Hepatocyte (in vitro differentiated cells): ENCODE measurements at regions not wholly inside any gene's neighbourhood (a gene's known extent, or its start where the extent isn't known, plus 50 kb on each side); places are given as distances from the start of the nearest gene placed in this dataset.

Experiments used
- DNase-seq: peaks from one replicate; pipeline ENCODE4 v3.0.0-alpha.2; 2016; ENCODE audit warnings: low spot score
- H2AFZ ChIP-seq: fragments of 200-600 bp; sonication (generic); 2 replicates; pipeline ENCODE4 v1.6.0; 2016; ENCODE audit warnings: antibody characterized with exemption, mild to moderate bottlenecking
- H3K27ac ChIP-seq: fragments of 200-600 bp; sonication (generic); 2 replicates; pipeline ENCODE4 v1.5.1; 2016; ENCODE audit warnings: mild to moderate bottlenecking
- H3K27me3 ChIP-seq: fragments of 200-600 bp; sonication (generic); 2 replicates; pipeline ENCODE4 v1.6.1; 2016
- H3K36me3 ChIP-seq: fragments of 200-600 bp; sonication (generic); replicated peaks from 2 replicates; pipeline ENCODE4 v1.5.1; 2016; ENCODE audit warnings: low read depth; ENCODE audit not compliant: insufficient read depth
- H3K4me1 ChIP-seq: fragments of 200-600 bp; sonication (generic); 2 replicates; pipeline ENCODE4 v1.5.1; 2016; ENCODE audit warnings: mild to moderate bottlenecking, moderate library complexity; ENCODE audit not compliant: insufficient read depth
- H3K4me2 ChIP-seq: fragments of 200-600 bp; sonication (generic); 2 replicates; pipeline ENCODE4 v1.6.0; 2016
- H3K4me3 ChIP-seq: fragments of 200-600 bp; sonication (generic); 2 replicates; pipeline ENCODE4 v1.5.1; 2016; ENCODE audit warnings: mild to moderate bottlenecking
- H3K79me2 ChIP-seq: fragments of 200-600 bp; sonication (generic); 2 replicates; pipeline ENCODE4 v1.6.0; 2017; ENCODE audit warnings: mild to moderate bottlenecking
- H3K9me2 ChIP-seq: fragments of 200-600 bp; sonication (generic); replicated peaks from 2 replicates; pipeline ENCODE4 v1.6.0; 2017; ENCODE audit warnings: mild to moderate bottlenecking; ENCODE audit not compliant: insufficient read depth
- H3K9me3 ChIP-seq: fragments of 200-600 bp; sonication (generic); 2 replicates; pipeline ENCODE4 v1.5.1; 2016; ENCODE audit warnings: low read depth, mild to moderate bottlenecking
- H4K20me1 ChIP-seq: fragments of 200-600 bp; sonication (generic); 2 replicates; pipeline ENCODE4 v1.6.0; 2016; ENCODE audit warnings: mild to moderate bottlenecking; ENCODE audit not compliant: insufficient read depth, poor library complexity, severe bottlenecking
- EZH2 ChIP-seq: fragments of 200-600 bp; sonication (generic); IDR thresholded peaks from 2 replicates; pipeline ENCODE4 v1.6.1; 2016; ENCODE audit warnings: antibody characterized with exemption, mild to moderate bottlenecking, borderline replicate concordance
- EZH2phosphoT487 ChIP-seq: fragments of 200-600 bp; sonication (generic); IDR thresholded peaks from one replicate; pipeline ENCODE4 v1.6.1; 2018; ENCODE audit warnings: antibody characterized with exemption, mild to moderate bottlenecking, low read depth, moderate library complexity; ENCODE audit not compliant: unreplicated experiment, severe bottlenecking
- WGBS: methylation state at CpG from one replicate; pipeline ENCODE4 v1.1.6; 2016; ENCODE audit warnings: low lambda C conversion rate; ENCODE audit errors: missing lambda C conversion rate; 5-methylcytosine and 5-hydroxymethylcytosine counted together
- TF ChIP-seq, protein P1 (sequence below): fragments of 200-600 bp; sonication (generic); IDR thresholded peaks from 2 replicates; pipeline ENCODE4 v1.5.1; 2016; ENCODE audit warnings: antibody characterized with exemption, mild to moderate bottlenecking; ENCODE audit not compliant: poor library complexity

DNA sequence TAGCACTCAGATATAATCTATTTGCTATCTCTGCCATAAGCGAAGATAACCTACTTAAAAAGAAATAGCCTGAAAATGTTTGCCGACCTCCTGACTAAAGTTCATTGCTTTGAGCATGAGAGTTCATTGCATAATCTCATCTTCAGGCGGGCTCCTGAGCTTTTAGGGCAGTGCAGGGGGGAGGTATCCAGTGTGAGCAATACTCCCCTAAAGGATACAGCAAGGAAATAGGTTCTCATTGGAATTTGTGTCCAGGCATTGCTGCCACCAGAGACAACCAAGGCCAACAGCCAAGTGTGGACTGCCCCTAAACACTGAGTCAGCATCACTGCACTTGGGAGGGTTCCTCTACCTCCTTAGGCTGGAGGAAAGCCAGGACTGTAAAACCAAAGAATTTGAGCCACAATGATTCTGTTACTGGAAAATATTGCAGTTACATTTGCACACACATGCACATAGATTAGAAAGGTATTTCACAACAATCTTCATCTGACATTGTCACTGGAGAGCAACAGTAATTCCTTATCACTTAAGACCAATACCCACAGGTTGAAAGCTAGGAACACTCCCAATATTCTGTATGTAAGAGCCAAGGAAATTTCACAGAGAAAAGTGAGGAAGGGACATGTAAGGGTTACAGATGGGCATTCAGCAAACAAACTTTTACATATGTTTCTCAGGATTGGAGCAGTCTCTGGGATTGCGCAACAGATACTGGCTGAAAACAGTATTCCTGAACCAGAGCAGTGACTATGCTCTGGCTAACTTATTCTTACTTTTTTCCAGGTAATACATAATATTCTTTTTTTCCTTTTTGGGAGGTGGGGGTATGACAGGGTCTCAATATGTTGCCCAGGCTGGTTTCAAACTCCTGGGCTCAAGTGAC lies 98.6 kb upstream of the TLE1 start:
- 67% methylated on average over 4 of the region's 4 CpGs for WGBS
- no peaks in the 10 kb centered on the region for H4K20me1 ChIP-seq
- peak overlapping the region; percentile 62 for H3K27ac ChIP-seq
- no peaks in the 10 kb centered on the region for H3K36me3 ChIP-seq
- no peaks in the 10 kb centered on the region for H3K27me3 ChIP-seq
- no peaks in the 10 kb centered on the region for H3K9me3 ChIP-seq
- no peaks in the 10 kb centered on the region for H3K9me2 ChIP-seq
- H3K79me2 ChIP-seq: no peaks in the 10 kb centered on the region
- H3K4me2 ChIP-seq: peak overlapping the region; percentile 21
- peak; percentile 78 for DNase-seq
- no peak overlapping the region for H2AFZ ChIP-seq
- no peak overlapping the region for H3K4me3 ChIP-seq
- TF ChIP-seq, protein P1, sequence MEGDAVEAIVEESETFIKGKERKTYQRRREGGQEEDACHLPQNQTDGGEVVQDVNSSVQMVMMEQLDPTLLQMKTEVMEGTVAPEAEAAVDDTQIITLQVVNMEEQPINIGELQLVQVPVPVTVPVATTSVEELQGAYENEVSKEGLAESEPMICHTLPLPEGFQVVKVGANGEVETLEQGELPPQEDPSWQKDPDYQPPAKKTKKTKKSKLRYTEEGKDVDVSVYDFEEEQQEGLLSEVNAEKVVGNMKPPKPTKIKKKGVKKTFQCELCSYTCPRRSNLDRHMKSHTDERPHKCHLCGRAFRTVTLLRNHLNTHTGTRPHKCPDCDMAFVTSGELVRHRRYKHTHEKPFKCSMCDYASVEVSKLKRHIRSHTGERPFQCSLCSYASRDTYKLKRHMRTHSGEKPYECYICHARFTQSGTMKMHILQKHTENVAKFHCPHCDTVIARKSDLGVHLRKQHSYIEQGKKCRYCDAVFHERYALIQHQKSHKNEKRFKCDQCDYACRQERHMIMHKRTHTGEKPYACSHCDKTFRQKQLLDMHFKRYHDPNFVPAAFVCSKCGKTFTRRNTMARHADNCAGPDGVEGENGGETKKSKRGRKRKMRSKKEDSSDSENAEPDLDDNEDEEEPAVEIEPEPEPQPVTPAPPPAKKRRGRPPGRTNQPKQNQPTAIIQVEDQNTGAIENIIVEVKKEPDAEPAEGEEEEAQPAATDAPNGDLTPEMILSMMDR: no peak
- TF ChIP-seq EZH2phosphoT487 (no peak), EZH2 (no peak)
- H3K4me1 ChIP-seq: peaks cover 24% of the 10 kb centered on the region

DNA sequence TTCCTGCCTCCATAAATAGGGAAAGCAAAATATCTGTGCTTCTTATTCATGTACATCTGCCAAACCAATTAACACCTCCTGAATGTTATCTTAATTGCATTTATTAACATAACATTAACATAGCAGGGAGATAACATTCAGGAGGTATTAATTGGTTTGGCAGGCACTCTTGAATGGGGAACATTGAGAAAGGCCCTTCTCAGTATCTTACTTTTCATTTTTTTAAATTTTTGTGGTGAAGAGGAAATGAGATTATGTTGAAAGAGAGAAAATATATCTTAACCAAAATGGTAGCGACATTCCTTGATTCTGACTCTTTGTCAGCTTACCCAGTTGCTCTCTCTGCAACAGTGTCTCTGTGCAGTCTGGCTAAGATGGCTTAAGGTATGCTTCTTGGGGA lies 100.4 kb upstream of the TLE1 start:
- no peak overlapping the region for H2AFZ ChIP-seq
- H4K20me1 ChIP-seq: no peaks in the 10 kb centered on the region
- peaks cover 24% of the 10 kb centered on the region for H3K4me1 ChIP-seq
- no peaks in the 10 kb centered on the region for H3K27me3 ChIP-seq
- H3K4me3 ChIP-seq: no peak overlapping the region
- no peak for TF ChIP-seq EZH2phosphoT487
- TF ChIP-seq EZH2: no peak
- TF ChIP-seq, protein P1: no peak
- H3K9me3 ChIP-seq: no peaks in the 10 kb centered on the region
- WGBS: 100% methylated on average over 1 of the region's 1 CpG
- no peaks in the 10 kb centered on the region for H3K9me2 ChIP-seq
- no peaks in the 10 kb centered on the region for H3K36me3 ChIP-seq
- no peak for DNase-seq
- no peak overlapping the region for H3K4me2 ChIP-seq
- no peak overlapping the region for H3K27ac ChIP-seq
- H3K79me2 ChIP-seq: no peaks in the 10 kb centered on the region

DNA sequence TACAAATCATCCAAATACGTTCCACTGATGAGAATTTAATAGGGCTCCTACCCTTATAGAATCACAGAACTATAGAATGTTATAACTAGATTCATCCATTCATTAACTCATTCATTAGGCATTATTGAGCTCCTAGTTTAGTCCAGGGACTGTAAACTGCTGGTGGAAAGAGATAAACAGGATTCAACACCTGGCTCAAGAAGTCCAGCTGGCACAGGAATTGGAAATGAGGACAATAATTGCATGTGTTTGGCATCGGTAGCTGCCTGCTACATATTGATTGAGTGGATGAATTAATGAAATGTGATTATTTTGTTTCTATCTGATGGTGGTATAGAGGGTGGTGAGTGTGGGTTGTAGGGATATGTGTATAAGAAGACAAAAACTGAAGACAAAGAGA lies 100.8 kb upstream of the TLE1 start:
- Histone ChIP-seq H2AFZ (no peak overlapping the region), H3K4me2 (no peak overlapping the region), H3K4me3 (no peak overlapping the region), H3K79me2 (no peaks in the 10 kb centered on the region), H4K20me1 (no peaks in the 10 kb centered on the region), H3K27me3 (no peaks in the 10 kb centered on the region), H3K27ac (no peak overlapping the region), H3K9me3 (no peaks in the 10 kb centered on the region), H3K36me3 (no peaks in the 10 kb centered on the region), H3K9me2 (no peaks in the 10 kb centered on the region), H3K4me1 (peaks cover 24% of the 10 kb centered on the region)
- WGBS: 82% methylated on average over 2 of the region's 2 CpGs
- TF ChIP-seq EZH2phosphoT487 (no peak), EZH2 (no peak)
- TF ChIP-seq, protein P1: no peak
- no peak for DNase-seq
